Spinal cord (tissue), 9 donors: ENCODE measurements at regions not wholly inside any gene's neighbourhood (a gene's known extent, or its start where the extent isn't known, plus 50 kb on each side); places are given as distances from the start of the nearest gene placed in this dataset.

Experiments
- DNase-seq, 6 donors: peaks; one replicate each; pipeline versions ENCODE4 v3.0.0 to v3.0.0-alpha.2; 2013 to 2015; ENCODE audit warnings: low spot score in 6 of 6, low read depth in 4 of 6
- H3K27ac ChIP-seq: one replicate; pipeline ENCODE4 v1.5.1; 2013; ENCODE audit warnings: low read depth, low read length, control low read depth
- H3K27me3 ChIP-seq: one replicate; pipeline ENCODE4 v1.6.1; 2013; ENCODE audit warnings: low read length; ENCODE audit not compliant: control insufficient read depth, insufficient read depth
- H3K36me3 ChIP-seq: one replicate; pipeline ENCODE4 v1.6.1; 2013; ENCODE audit warnings: low read length; ENCODE audit not compliant: control insufficient read depth, insufficient read depth
- H3K4me1 ChIP-seq: one replicate; pipeline ENCODE4 v1.6.1; 2013; ENCODE audit warnings: low read length; ENCODE audit not compliant: control insufficient read depth, insufficient read depth
- H3K4me3 ChIP-seq: one replicate; pipeline ENCODE4 v1.5.1; 2013; ENCODE audit warnings: low read depth, low read length, control low read depth
- H3K9me3 ChIP-seq: one replicate; pipeline ENCODE4 v1.6.1; 2013; ENCODE audit warnings: low read length; ENCODE audit not compliant: control insufficient read depth, insufficient read depth
- WGBS: methylation state at CpG from one replicate; pipeline ENCODE4 v1.1.5; 2013; ENCODE audit warnings: missing lambda C conversion rate; ENCODE audit not compliant: insufficient coverage; 5-methylcytosine and 5-hydroxymethylcytosine counted together
- donor health status: healthy.

DNA sequence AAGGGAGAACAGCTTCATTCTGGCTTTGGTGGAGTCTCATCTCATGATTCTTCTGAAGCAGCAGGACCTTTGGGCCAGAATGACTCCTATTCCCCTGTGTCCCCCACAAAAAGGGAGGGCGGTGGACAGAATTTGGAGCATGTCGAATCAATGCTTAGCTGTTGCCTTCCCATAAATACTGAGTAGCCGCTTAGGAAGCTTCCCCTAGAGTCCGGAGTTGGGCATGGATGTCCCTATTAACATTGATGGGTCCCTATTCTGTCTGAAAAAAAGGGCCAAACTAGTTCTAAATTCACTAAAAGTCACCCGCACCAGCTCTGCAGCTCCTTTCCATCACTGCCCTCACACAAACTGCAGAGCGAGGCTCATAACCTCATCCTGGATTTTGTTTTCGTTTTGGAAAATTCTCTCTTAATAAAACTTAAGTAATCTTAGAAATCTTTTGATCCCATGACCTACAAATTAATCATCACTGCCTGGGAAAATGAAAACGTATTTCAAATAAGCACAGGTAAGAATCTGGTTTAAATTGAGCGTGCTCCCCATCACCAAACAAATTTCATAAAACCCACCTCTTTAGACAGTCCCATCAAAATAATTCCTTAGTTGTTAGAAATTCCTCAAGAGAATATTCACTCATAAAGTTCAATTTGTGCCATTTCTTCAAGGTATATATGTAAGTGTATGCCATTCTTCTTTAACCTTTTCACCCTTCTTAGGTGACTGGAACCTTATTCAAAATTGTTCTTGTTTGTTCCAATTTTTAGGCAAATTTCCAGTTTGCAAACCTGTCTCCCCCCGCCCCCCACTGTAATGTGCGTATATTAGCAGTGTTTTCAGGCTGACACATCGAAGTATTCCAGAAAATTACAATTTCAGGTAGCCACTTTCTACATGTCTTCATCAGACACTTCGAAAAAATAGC is 53.3 kb upstream of the NKAP start:
- H3K27me3 ChIP-seq = peaks cover 95% of the 10 kb centered on the region
- no peaks in the 10 kb centered on the region for H3K36me3 ChIP-seq
- H3K4me1 ChIP-seq = peaks cover 13% of the 10 kb centered on the region
- H3K4me3 ChIP-seq = no peak overlapping the region
- no peaks in the 10 kb centered on the region for H3K9me3 ChIP-seq
- WGBS = 27% methylated on average over 3 of the region's 13 CpGs
- H3K27ac ChIP-seq = no peak overlapping the region
- no peak for DNase-seq

DNA sequence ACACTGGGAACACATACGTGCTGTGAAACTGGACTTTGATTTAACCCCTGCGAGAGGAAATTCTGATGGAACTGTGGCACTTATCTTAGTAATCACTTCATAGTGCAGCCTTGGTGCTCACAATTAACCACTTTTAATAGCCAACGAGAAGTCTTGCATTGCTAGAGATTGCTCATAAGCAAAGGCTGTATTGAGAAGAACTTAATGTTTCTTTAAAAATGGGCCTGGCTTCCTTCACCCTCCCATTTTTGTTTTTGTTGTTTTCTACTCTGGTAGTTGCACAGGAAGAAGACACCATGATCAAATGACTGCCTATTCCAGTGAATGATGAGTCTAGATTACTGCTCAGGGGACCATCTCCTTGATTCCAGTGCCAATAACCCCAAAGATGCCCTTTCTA is 52.5 kb upstream of the NKAP start:
- Histone ChIP-seq H3K36me3 (no peaks in the 10 kb centered on the region), H3K27me3 (peaks cover 95% of the 10 kb centered on the region), H3K27ac (no peak overlapping the region), H3K4me3 (no peak overlapping the region), H3K4me1 (peaks cover 16% of the 10 kb centered on the region), H3K9me3 (no peaks in the 10 kb centered on the region)
- WGBS = 67% methylated on average over 1 of the region's 3 CpGs
- DNase-seq = no peak
